Endothelial cell of umbilical vein (primary cell): ENCODE measurements at regions not wholly inside any gene's neighbourhood (a gene's known extent, or its start where the extent isn't known, plus 50 kb on each side); places are given as distances from the start of the nearest gene placed in this dataset.

ENCODE experiments used
- BruUV-seq: library from RNA; stranded (reverse); fragments of 400-500 nt; replicated peaks from 2 replicates; lab custom pipeline; 2021; lab: Mats Ljungman, UMichigan
- CTCF ChIA-PET: fragments of 300-600, 350-600 bp; sonication (Branson Sonifier 250); formaldehyde crosslinking; loops from one replicate; lab custom pipeline; 2021; ENCODE audit warnings: antibody characterized with exemption, inconsistent platforms; lab: Charles Lee
- POLR2A ChIA-PET: fragments of 300-600, 350-600 bp; sonication (Branson Sonifier 250); formaldehyde crosslinking; loops from one replicate; lab custom pipeline; 2021; ENCODE audit warnings: antibody characterized with exemption, inconsistent platforms; lab: Charles Lee
- DNase-seq: peaks from one replicate; pipeline ENCODE4 v3.0.0-alpha.2; 2011; ENCODE audit warnings: low read depth, low spot score
- FAIRE-seq: peaks from 2 replicates; lab custom pipeline; 2011; peaks lifted over from hg19 to GRCh38; lab: Jason Lieb, UNC
- H2AFZ ChIP-seq: 2 replicates; pipeline ENCODE4 v1.6.0; 2012; ENCODE audit warnings: low read depth, low read length, control low read depth, inconsistent platforms
- H3K27ac ChIP-seq: 2 replicates; pipeline ENCODE4 v1.5.1; 2011; ENCODE audit warnings: low read depth, mild to moderate bottlenecking, control low read depth, low read length, moderate library complexity; ENCODE audit not compliant: insufficient read depth
- H3K27me3 ChIP-seq, 2 experiments: 2 replicates each; pipeline versions ENCODE4 v1.6.0 to v1.6.1; 2011; ENCODE audit warnings: low read length in 2 of 2, mixed read lengths in 1 of 2; ENCODE audit not compliant: control insufficient read depth in 2 of 2, insufficient read depth in 2 of 2
- H3K36me3 ChIP-seq, 2 experiments: 2 replicates in 1 of 2; 3 replicates in 1 of 2; pipeline ENCODE4 v1.5.1; 2011; ENCODE audit warnings: low read length in 2 of 2, mild to moderate bottlenecking in 1 of 2, moderate library complexity in 1 of 2; ENCODE audit not compliant: control insufficient read depth in 2 of 2, insufficient read depth in 2 of 2; ENCODE audit errors: extremely low read depth in 1 of 2
- H3K4me1 ChIP-seq: 3 replicates; pipeline ENCODE4 v1.5.1; 2011; ENCODE audit warnings: mild to moderate bottlenecking, low read length; ENCODE audit not compliant: control insufficient read depth, insufficient read depth; ENCODE audit errors: extremely low read depth
- H3K4me2 ChIP-seq: 2 replicates; pipeline ENCODE4 v1.6.1; 2011; ENCODE audit warnings: low read length, control low read depth, mixed read lengths; ENCODE audit not compliant: insufficient read depth
- H3K4me3 ChIP-seq, 3 experiments: fragments of 200-600 bp in 1 of 3; sonication (generic), shearing (Covaris generic) in 1 of 3; replicated peaks in 1 of 3; 2 replicates each; pipeline ENCODE4 v1.5.1; 2011 to 2016; ENCODE audit warnings: control low read depth in 3 of 3, low read length in 3 of 3, mild to moderate bottlenecking in 2 of 3, inconsistent platforms in 1 of 3, low read depth in 1 of 3, moderate library complexity in 1 of 3; ENCODE audit not compliant: insufficient read depth in 1 of 3
- H3K79me2 ChIP-seq: 2 replicates; pipeline ENCODE4 v1.6.0; 2012; ENCODE audit warnings: low read length, inconsistent platforms; ENCODE audit not compliant: control insufficient read depth, insufficient read depth
- H3K9ac ChIP-seq: replicated peaks from 2 replicates; pipeline ENCODE3; 2011; ENCODE audit warnings: low read length, control low read depth; ENCODE audit not compliant: insufficient read depth; ENCODE audit errors: extremely low read depth
- H3K9me1 ChIP-seq: replicated peaks from 3 replicates; pipeline ENCODE4 v1.6.0; 2011; ENCODE audit warnings: mild to moderate bottlenecking, low read length; ENCODE audit not compliant: control insufficient read depth, insufficient read depth; ENCODE audit errors: extremely low read depth
- H3K9me3 ChIP-seq: replicated peaks from 2 replicates; pipeline ENCODE4 v1.5.1; 2012; ENCODE audit warnings: low read length, inconsistent platforms; ENCODE audit not compliant: control insufficient read depth, insufficient read depth
- H4K20me1 ChIP-seq: replicated peaks from 2 replicates; pipeline ENCODE3; 2011; ENCODE audit warnings: mild to moderate bottlenecking, low read length; ENCODE audit not compliant: control insufficient read depth, insufficient read depth; ENCODE audit errors: extremely low read depth
- EZH2 ChIP-seq: IDR thresholded peaks from 2 replicates; pipeline ENCODE4 v1.6.1; 2012; ENCODE audit warnings: borderline replicate concordance, low read depth, mild to moderate bottlenecking, moderate library complexity, low read length, inconsistent platforms; ENCODE audit not compliant: severe bottlenecking
- FOS ChIP-seq: IDR thresholded peaks from 2 replicates; pipeline ENCODE4 v1.6.1; 2011; ENCODE audit warnings: mild to moderate bottlenecking, low read length, moderate library complexity, borderline replicate concordance; ENCODE audit not compliant: insufficient read depth
- GATA2 ChIP-seq: IDR thresholded peaks from 2 replicates; pipeline ENCODE4 v1.7.0; 2011; ENCODE audit warnings: low read depth, mild to moderate bottlenecking, moderate library complexity, mixed read lengths, low read length; ENCODE audit not compliant: insufficient read length, insufficient read depth
- JUN ChIP-seq: IDR thresholded peaks from 2 replicates; pipeline ENCODE4 v1.6.1; 2011; ENCODE audit warnings: borderline replicate concordance, low read depth; ENCODE audit not compliant: insufficient read length, insufficient read depth
- MYC ChIP-seq: IDR thresholded peaks from one replicate; pipeline ENCODE4 v1.6.1; 2011; ENCODE audit warnings: mild to moderate bottlenecking, low read depth, low read length
- POLR2A ChIP-seq: IDR thresholded peaks from 2 replicates; pipeline ENCODE4 v1.6.1; 2012; ENCODE audit warnings: low read depth, mild to moderate bottlenecking, control low read depth, low read length
- POLR2AphosphoS5 ChIP-seq: IDR thresholded peaks from 2 replicates; pipeline ENCODE4 v1.6.1; 2012; ENCODE audit warnings: low read depth, mild to moderate bottlenecking, control low read depth, low read length, moderate library complexity; ENCODE audit not compliant: insufficient read depth
- dilution Hi-C: fragments of 300-500 bp; cut with MboI; formaldehyde crosslinking; loops from one replicate; pipeline ENCODE4 v1.15.0; 2019; ENCODE audit warnings: low sequenced_read_pairs; ENCODE audit not compliant: extremely low pct_ligation_motif_present
- intact Hi-C: fragments of 100-400 bp; cut with micrococcal nuclease; formaldehyde crosslinking; loops from one replicate; pipeline ENCODE4 v1.10.0; 2022
- TF ChIP-seq, protein P1 (sequence below), 2 donors: IDR thresholded peaks; 1 replicate in 1 of 2; 2 replicates in 1 of 2; pipeline ENCODE4 v1.5.1; 2011; ENCODE audit warnings: low read length in 2 of 2, mild to moderate bottlenecking in 2 of 2, moderate library complexity in 2 of 2, control low read depth in 1 of 2, inconsistent platforms in 1 of 2, low read depth in 1 of 2; ENCODE audit not compliant: insufficient read depth in 1 of 2; ENCODE audit errors: extremely low read depth in 1 of 2
- TF ChIP-seq, protein P2 (sequence below): IDR thresholded peaks from 2 replicates; pipeline ENCODE4 v1.6.1; 2011; ENCODE audit not compliant: insufficient read depth, insufficient read length

GRCh38 chr12:92020983-92021665 lies 124.5 kb downstream of the BTG1 start:
- no peaks in the 10 kb centered on the region for H4K20me1 ChIP-seq
- intact Hi-C loops (no loop called here), dilution Hi-C loops (no loop called here)
- H3K4me1 ChIP-seq, result no peaks in the 10 kb centered on the region
- BruUV-seq, result no TSS peak
- TF ChIP-seq POLR2AphosphoS5, result no peak
- TF ChIP-seq EZH2, result no peak
- no peak for TF ChIP-seq FOS
- no peak for TF ChIP-seq MYC
- no peak for TF ChIP-seq POLR2A
- no peak for TF ChIP-seq JUN
- TF ChIP-seq, protein P1, sequence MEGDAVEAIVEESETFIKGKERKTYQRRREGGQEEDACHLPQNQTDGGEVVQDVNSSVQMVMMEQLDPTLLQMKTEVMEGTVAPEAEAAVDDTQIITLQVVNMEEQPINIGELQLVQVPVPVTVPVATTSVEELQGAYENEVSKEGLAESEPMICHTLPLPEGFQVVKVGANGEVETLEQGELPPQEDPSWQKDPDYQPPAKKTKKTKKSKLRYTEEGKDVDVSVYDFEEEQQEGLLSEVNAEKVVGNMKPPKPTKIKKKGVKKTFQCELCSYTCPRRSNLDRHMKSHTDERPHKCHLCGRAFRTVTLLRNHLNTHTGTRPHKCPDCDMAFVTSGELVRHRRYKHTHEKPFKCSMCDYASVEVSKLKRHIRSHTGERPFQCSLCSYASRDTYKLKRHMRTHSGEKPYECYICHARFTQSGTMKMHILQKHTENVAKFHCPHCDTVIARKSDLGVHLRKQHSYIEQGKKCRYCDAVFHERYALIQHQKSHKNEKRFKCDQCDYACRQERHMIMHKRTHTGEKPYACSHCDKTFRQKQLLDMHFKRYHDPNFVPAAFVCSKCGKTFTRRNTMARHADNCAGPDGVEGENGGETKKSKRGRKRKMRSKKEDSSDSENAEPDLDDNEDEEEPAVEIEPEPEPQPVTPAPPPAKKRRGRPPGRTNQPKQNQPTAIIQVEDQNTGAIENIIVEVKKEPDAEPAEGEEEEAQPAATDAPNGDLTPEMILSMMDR (IDR thresholded peaks at IDR 0.05; ENCODE audit: extremely low read depth in 1 of 2, insufficient read depth in 1 of 2, low read depth in 1 of 2, low read length in 2 of 2), result no peak
- TF ChIP-seq, protein P2, sequence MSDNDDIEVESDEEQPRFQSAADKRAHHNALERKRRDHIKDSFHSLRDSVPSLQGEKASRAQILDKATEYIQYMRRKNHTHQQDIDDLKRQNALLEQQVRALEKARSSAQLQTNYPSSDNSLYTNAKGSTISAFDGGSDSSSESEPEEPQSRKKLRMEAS, result no peak
- no peak for TF ChIP-seq GATA2
- H3K9me3 ChIP-seq, result no peaks in the 10 kb centered on the region
- no peak overlapping the region for H3K4me2 ChIP-seq
- DNase-seq (no peak), FAIRE-seq (no peak)
- H3K36me3 ChIP-seq, result no peaks in the 10 kb centered on the region
- ChIA-PET CTCF (interaction anchor here (0.6 to 2.9 kb wide), 2 partner anchors 10 to 73 kb away, joined by 3 to 11 read pairs; no protein-coding TSS in a partner anchor), POLR2A (no interaction called here)
- no peaks in the 10 kb centered on the region for H3K9me1 ChIP-seq
- no peaks in the 10 kb centered on the region for H3K27me3 ChIP-seq
- no peak overlapping the region for H3K4me3 ChIP-seq
- H3K27ac ChIP-seq, result no peak overlapping the region
- no peaks in the 10 kb centered on the region for H3K79me2 ChIP-seq
- no peak overlapping the region for H3K9ac ChIP-seq
- no peak overlapping the region for H2AFZ ChIP-seq
